HCT116 (cell line): ENCODE measurements at regions not wholly inside any gene's neighbourhood (a gene's known extent, or its start where the extent isn't known, plus 50 kb on each side); places are given as distances from the start of the nearest gene placed in this dataset.
A peak's percentile ranks its signal among the peaks of the same experiment; 100 is the strongest.

ENCODE experiments used
- ATAC-seq: fragments of 200-7000 bp; cut with Tn5 transposase; 2 replicates; pipeline ENCODE4 v1.9.1; 2020; ENCODE audit warnings: mild to moderate bottlenecking, moderate library complexity
- BruUV-seq: library from RNA; stranded (reverse); fragments of 400-500 nt; replicated peaks from 2 replicates; lab custom pipeline; 2021; lab: Mats Ljungman, UMichigan
- CTCF ChIA-PET: fragments of 300-600 bp; sonication (Branson Sonifier 250); formaldehyde crosslinking; loops from one replicate; lab custom pipeline; 2021; ENCODE audit warnings: antibody characterized with exemption; lab: Charles Lee
- POLR2A ChIA-PET: fragments of 300-600, 350-600 bp; sonication (Branson Sonifier 250); formaldehyde crosslinking; loops from one replicate; lab custom pipeline; 2021; ENCODE audit warnings: antibody characterized with exemption; lab: Charles Lee
- RAD21 ChIA-PET, 2 experiments: fragments of 300-600 bp; sonication (Branson Sonifier 250); formaldehyde crosslinking; loops; one replicate each; lab custom pipeline; 2023; ENCODE audit warnings: low total read pairs in 2 of 2; ENCODE audit not compliant: uncharacterized antibody in 2 of 2, unreplicated experiment in 2 of 2, low non-redundant PET in 1 of 2; lab: Charles Lee
- DNase-seq: peaks from one replicate; pipeline ENCODE4 v3.0.0-alpha.2; 2010; ENCODE audit warnings: low read depth, low spot score
- H2AFZ ChIP-seq: fragments of 200-600 bp; shearing (Covaris generic), sonication (generic); 2 replicates; pipeline ENCODE4 v1.6.1; 2017; ENCODE audit warnings: low read depth, mixed run types, mixed read lengths, antibody characterized with exemption, low read length; ENCODE audit not compliant: poor library complexity, severe bottlenecking
- H3K27ac ChIP-seq: 2 replicates; pipeline ENCODE4 v1.5.1; 2012; ENCODE audit warnings: low read depth, low read length
- H3K27me3 ChIP-seq: fragments of 200-600 bp; sonication (generic); 2 replicates; pipeline ENCODE4 v1.6.1; 2016; ENCODE audit warnings: mixed run types, low read length, mixed read lengths; ENCODE audit not compliant: insufficient read depth
- H3K36me3 ChIP-seq, 2 experiments: fragments of 200-500 bp in 1 of 2; fragments of 200-600 bp in 1 of 2; sonication (Bioruptor generic) in 1 of 2; sonication (generic) in 1 of 2; 2 replicates each; pipeline versions ENCODE4 v1.5.1 to v1.6.1; 2014 to 2016; ENCODE audit warnings: low read length in 2 of 2, inconsistent platforms in 1 of 2, mixed read lengths in 1 of 2, mixed run types in 1 of 2; ENCODE audit not compliant: insufficient read depth in 2 of 2, control insufficient read depth in 1 of 2
- H3K4me1 ChIP-seq, 2 experiments: fragments of 200-600 bp in 1 of 2; sonication (generic) in 1 of 2; 2 replicates each; pipeline versions ENCODE4 v1.5.1 to v1.6.1; 2012 to 2017; ENCODE audit warnings: low read length in 2 of 2, inconsistent platforms in 1 of 2, mild to moderate bottlenecking in 1 of 2, mixed read lengths in 1 of 2, mixed run types in 1 of 2, moderate library complexity in 1 of 2; ENCODE audit not compliant: insufficient read depth in 2 of 2, control insufficient read depth in 1 of 2
- H3K4me2 ChIP-seq: fragments of 200-600 bp; sonication (generic); 2 replicates; pipeline ENCODE4 v1.6.1; 2017; ENCODE audit warnings: mixed run types, low read length, mixed read lengths
- H3K4me3 ChIP-seq, 2 experiments: fragments of 200-600 bp in 1 of 2; sonication (generic) in 1 of 2; replicated peaks in 1 of 2; 2 replicates each; pipeline ENCODE4 v1.5.1; 2011 to 2016; ENCODE audit warnings: low read length in 2 of 2, control low read depth in 1 of 2, low read depth in 1 of 2, mild to moderate bottlenecking in 1 of 2, mixed read lengths in 1 of 2, mixed run types in 1 of 2
- H3K79me2 ChIP-seq: fragments of 200-600 bp; sonication (generic); 2 replicates; pipeline ENCODE4 v1.6.1; 2017; ENCODE audit warnings: mild to moderate bottlenecking, mixed run types, low read length, moderate library complexity, mixed read lengths; ENCODE audit not compliant: insufficient read depth
- H3K9ac ChIP-seq: fragments of 200-600 bp; sonication (generic); 2 replicates; pipeline ENCODE4 v1.6.1; 2016; ENCODE audit warnings: low read length, mixed read lengths
- H3K9me2 ChIP-seq: fragments of 200-600 bp; sonication (generic), shearing (Covaris generic); 2 replicates; pipeline ENCODE4 v1.6.1; 2017; ENCODE audit warnings: mixed run types, mild to moderate bottlenecking, moderate library complexity; ENCODE audit not compliant: insufficient read depth
- H3K9me3 ChIP-seq, 2 experiments: fragments of 200-500 bp in 1 of 2; fragments of 200-600 bp in 1 of 2; sonication (Bioruptor generic) in 1 of 2; sonication (generic) in 1 of 2; 2 replicates each; pipeline ENCODE4 v1.6.1; 2014 to 2017; ENCODE audit warnings: low read length in 2 of 2, mixed read lengths in 2 of 2, inconsistent platforms in 1 of 2, low read depth in 1 of 2, mild to moderate bottlenecking in 1 of 2, mixed run types in 1 of 2, moderate library complexity in 1 of 2; ENCODE audit not compliant: control insufficient read depth in 1 of 2, insufficient read depth in 1 of 2
- H4K20me1 ChIP-seq: fragments of 200-600 bp; sonication (generic), shearing (Covaris generic); 2 replicates; pipeline ENCODE4 v1.6.1; 2017; ENCODE audit warnings: mixed run types, mild to moderate bottlenecking, moderate library complexity; ENCODE audit not compliant: insufficient read depth
- JUND ChIP-seq: IDR thresholded peaks from 2 replicates; pipeline ENCODE4 v1.6.1; 2012
- MAX ChIP-seq: IDR thresholded peaks from 2 replicates; pipeline ENCODE4 v1.6.1; 2012
- POLR2A ChIP-seq: IDR thresholded peaks from 2 replicates; pipeline ENCODE4 v1.7.0; 2011; ENCODE audit warnings: borderline replicate concordance; ENCODE audit not compliant: insufficient read depth, insufficient read length; ENCODE audit errors: extremely low read depth
- SP1 ChIP-seq: IDR thresholded peaks from 2 replicates; pipeline ENCODE4 v1.6.1; 2012; ENCODE audit warnings: low read depth
- SRF ChIP-seq: IDR thresholded peaks from 2 replicates; pipeline ENCODE4 v1.6.1; 2012; ENCODE audit warnings: low read depth
- intact Hi-C: fragments of 100-400 bp; cut with micrococcal nuclease; formaldehyde crosslinking; loops from 2 replicates; pipeline ENCODE4 v1.10.0; 2022

DNA sequence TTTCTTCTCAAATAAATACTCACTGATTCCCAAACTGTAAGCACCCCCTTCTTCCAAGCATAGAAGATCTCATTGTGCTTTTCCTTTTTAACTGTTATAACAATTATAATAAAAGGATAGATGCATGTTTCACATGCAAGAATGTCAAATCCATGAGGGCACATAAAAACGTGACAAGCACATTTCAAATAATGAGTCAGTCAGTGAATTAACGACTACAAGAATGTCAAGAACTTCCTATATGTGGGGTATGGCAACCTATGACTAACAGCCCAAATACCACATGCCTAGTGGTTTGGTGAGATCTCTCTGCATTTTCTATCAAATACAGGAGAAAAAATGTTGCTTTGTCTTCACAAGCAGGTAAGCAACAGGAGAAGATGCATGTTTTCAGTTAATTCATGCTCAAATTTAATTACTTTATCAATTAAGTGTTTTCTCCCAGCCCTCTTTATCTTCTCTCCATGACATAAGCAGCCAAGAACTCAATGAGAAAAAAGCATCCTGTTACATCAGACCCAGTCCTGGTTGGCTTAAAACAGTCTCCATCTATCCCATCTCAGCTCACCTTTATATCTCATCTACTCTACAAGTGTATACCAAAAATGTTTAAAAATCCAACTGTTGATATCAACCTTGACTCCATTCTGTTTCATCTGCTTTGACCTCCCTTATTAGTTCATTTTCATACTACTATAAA, 181.5 kb upstream of the LMCD1 start:
- intact Hi-C loops, result no loop called here
- Histone ChIP-seq H3K9ac (no peak overlapping the region), H2AFZ (no peak overlapping the region), H3K9me2 (no peaks in the 10 kb centered on the region), H3K4me1 (peaks cover 0 to 10% of the 10 kb centered on the region in 2 experiments; a peak in 1 of 4 replicates), H3K4me2 (peak overlapping the region; percentile 13), H3K27me3 (peaks cover 3% of the 10 kb centered on the region; the same call in 1 of the 2 replicates)
- RAD21 ChIA-PET, result no interaction called here
- no peak for DNase-seq
- TF ChIP-seq MAX (peak; percentile 29; the same call in 1 of the 2 replicates), SRF (no peak), JUND (0 out of 2 replicates have a peak, but pooled peaks have one; percentile 10)
- TF ChIP-seq, all 23 proteins: peak for 2
- H4K20me1 ChIP-seq, result no peaks in the 10 kb centered on the region
- ChIA-PET CTCF (no interaction called here), POLR2A (no interaction called here)
- H3K79me2 ChIP-seq, result no peaks in the 10 kb centered on the region
- H3K27ac ChIP-seq, result no peak overlapping the region
- no peak overlapping the region for H3K4me3 ChIP-seq
- H3K36me3 ChIP-seq, result no peaks in the 10 kb centered on the region
- peak; percentile 43; the same call in 1 of the 2 replicates for ATAC-seq
- BruUV-seq, result no TSS peak
- no peaks in the 10 kb centered on the region for H3K9me3 ChIP-seq

GRCh38 chr3:8320711-8321458, 180.7 kb upstream of the LMCD1 start:
- Histone ChIP-seq H3K4me2 (no peak overlapping the region), H3K27me3 (peaks cover 3% of the 10 kb centered on the region; the same call in 1 of the 2 replicates), H3K36me3 (no peaks in the 10 kb centered on the region), H3K9me2 (no peaks in the 10 kb centered on the region), H3K27ac (no peak overlapping the region), H4K20me1 (no peaks in the 10 kb centered on the region), H3K9me3 (no peaks in the 10 kb centered on the region), H3K79me2 (no peaks in the 10 kb centered on the region), H3K9ac (no peak overlapping the region), H3K4me1 (peaks cover 0 to 10% of the 10 kb centered on the region in 2 experiments; a peak in 1 of 4 replicates), H2AFZ (no peak overlapping the region), H3K4me3 (no peak overlapping the region)
- ATAC-seq (no peak), DNase-seq (no peak)
- TF ChIP-seq POLR2A (no peak), SP1 (no peak), SRF (no peak)
- RAD21 ChIA-PET, result no interaction called here
- no TSS peak for BruUV-seq
- intact Hi-C loops, result no loop called here
- CTCF ChIA-PET, result no interaction called here
- POLR2A ChIA-PET, result no interaction called here
